Activated CD4-positive, alpha-beta T cell treated with anti-CD3 and anti-CD28 coated beads for 36 hours (primary cell): ENCODE measurements at regions not wholly inside any gene's neighbourhood (a gene's known extent, or its start where the extent isn't known, plus 50 kb on each side); places are given as distances from the start of the nearest gene placed in this dataset.

Experiments used
- ATAC-seq: fragments of 200-7000 bp; cut with Tn5 transposase; one replicate; pipeline ENCODE4 v1.10.0; 2021; ENCODE audit warnings: mild to moderate bottlenecking, moderate library complexity
- CTCF ChIA-PET: fragments of 350-600 bp; sonication (Branson Sonifier 250); formaldehyde crosslinking; loops from one replicate; lab custom pipeline; 2021; ENCODE audit warnings: antibody characterized with exemption; lab: Charles Lee
- POLR2A ChIA-PET: fragments of 350-600 bp; sonication (Branson Sonifier 250); formaldehyde crosslinking; loops from one replicate; lab custom pipeline; 2021; ENCODE audit warnings: antibody characterized with exemption, inconsistent platforms; lab: Charles Lee
- DNase-seq: peaks from one replicate; pipeline ENCODE4 v3.0.0-alpha.2; 2020
- H3K27ac Mint-ChIP-seq: one replicate; pipeline ENCODE4 v1.8.0; 2021; ENCODE audit warnings: mixed read lengths
- H3K27me3 Mint-ChIP-seq: one replicate; pipeline ENCODE4 v1.8.0; 2021; ENCODE audit warnings: mixed read lengths
- H3K36me3 Mint-ChIP-seq: one replicate; pipeline ENCODE4 v1.8.0; 2021; ENCODE audit warnings: low read depth, mixed read lengths
- H3K4me1 Mint-ChIP-seq: one replicate; pipeline ENCODE4 v1.8.0; 2021; ENCODE audit warnings: mixed read lengths
- H3K4me3 Mint-ChIP-seq: one replicate; pipeline ENCODE4 v1.8.0; 2021; ENCODE audit warnings: mild to moderate bottlenecking, moderate library complexity, mixed read lengths
- H3K9me3 Mint-ChIP-seq: one replicate; pipeline ENCODE4 v1.8.0; 2021; ENCODE audit warnings: low read depth, mixed read lengths
- intact Hi-C, 2 experiments: fragments of 100-400 bp; cut with DNase I in 1 of 2; cut with micrococcal nuclease in 1 of 2; formaldehyde crosslinking; loops; one replicate each; pipeline versions ENCODE4 v1.14.2 to v1.15.1; 2022 to 2024; cut with DNase I, micrococcal nuclease

- Mint-ChIP-seq H3K9me3 (peaks cover 17% of the 10 kb centered on the region), H3K36me3 (no peaks in the 10 kb centered on the region), H3K27ac (no peak overlapping the region), H3K27me3 (no peaks in the 10 kb centered on the region), H3K4me3 (no peak overlapping the region), H3K4me1 (no peaks in the 10 kb centered on the region)
- ChIA-PET CTCF (no interaction called here), POLR2A (no interaction called here)
- intact Hi-C loops: no loop called here
- no peak for DNase-seq
- ATAC-seq: no peak
These were observed 262.4 kb upstream of the DAB1 start for GRCh38 chr1:57686306-57686705.

GRCh38 chr1:57683037-57683942 is 259.4 kb upstream of the DAB1 start:
- H3K36me3 Mint-ChIP-seq: no peaks in the 10 kb centered on the region

GRCh38 chr1:57678138-57678537 is 254.3 kb upstream of the DAB1 start:
- DNase-seq (no peak), ATAC-seq (no peak)
- CTCF ChIA-PET: no interaction called here
- Mint-ChIP-seq H3K4me3 (no peak overlapping the region), H3K27ac (no peak overlapping the region), H3K4me1 (no peaks in the 10 kb centered on the region), H3K36me3 (no peaks in the 10 kb centered on the region), H3K27me3 (peaks cover 3% of the 10 kb centered on the region), H3K9me3 (no peaks in the 10 kb centered on the region)
- intact Hi-C loops: no loop called here
- POLR2A ChIA-PET: no interaction called here

More at GRCh38 chr1:57683037-57683942, 259.4 kb upstream of the DAB1 start:
- ChIA-PET POLR2A (no interaction called here), CTCF (no interaction called here)
- Mint-ChIP-seq H3K9me3 (peaks cover 6% of the 10 kb centered on the region), H3K4me3 (no peak overlapping the region), H3K27me3 (peaks cover 3% of the 10 kb centered on the region), H3K4me1 (no peaks in the 10 kb centered on the region), H3K27ac (no peak overlapping the region)
- DNase-seq: no peak
- intact Hi-C loops: no loop called here
- no peak for ATAC-seq

- Mint-ChIP-seq H3K36me3 (no peaks in the 10 kb centered on the region), H3K9me3 (peaks cover 5% of the 10 kb centered on the region), H3K4me3 (no peak overlapping the region), H3K27me3 (peaks cover 5% of the 10 kb centered on the region), H3K4me1 (no peaks in the 10 kb centered on the region), H3K27ac (no peak overlapping the region)
- CTCF ChIA-PET: no interaction called here
- POLR2A ChIA-PET: no interaction called here
- no peak for ATAC-seq
- intact Hi-C loops: no loop called here
- DNase-seq: no peak
These were observed 251.9 kb upstream of the DAB1 start for GRCh38 chr1:57675776-57676175.

GRCh38 chr1:57674801-57675200 is 250.9 kb upstream of the DAB1 start:
- ChIA-PET POLR2A (no interaction called here), CTCF (no interaction called here)
- H3K36me3 Mint-ChIP-seq: no peaks in the 10 kb centered on the region
- H3K4me3 Mint-ChIP-seq: no peak overlapping the region
- no peak overlapping the region for H3K27ac Mint-ChIP-seq
- H3K9me3 Mint-ChIP-seq: peaks cover 5% of the 10 kb centered on the region
- DNase-seq (no peak), ATAC-seq (no peak)
- no peaks in the 10 kb centered on the region for H3K4me1 Mint-ChIP-seq
- H3K27me3 Mint-ChIP-seq: peaks cover 5% of the 10 kb centered on the region
- intact Hi-C loops: no loop called here

GRCh38 chr1:57672346-57673140 is 248.7 kb upstream of the DAB1 start:
- no peak overlapping the region for H3K27ac Mint-ChIP-seq

GRCh38 chr1:57671750-57672149 is 247.9 kb upstream of the DAB1 start:
- Mint-ChIP-seq H3K27me3 (peaks cover 5% of the 10 kb centered on the region), H3K4me1 (no peaks in the 10 kb centered on the region), H3K36me3 (no peaks in the 10 kb centered on the region), H3K4me3 (no peak overlapping the region), H3K27ac (no peak overlapping the region), H3K9me3 (peaks cover 7% of the 10 kb centered on the region)
- intact Hi-C loops: no loop called here
- ATAC-seq (no peak), DNase-seq (no peak)
- ChIA-PET POLR2A (no interaction called here), CTCF (no interaction called here)

More at GRCh38 chr1:57672346-57673140, 248.7 kb upstream of the DAB1 start:
- ChIA-PET CTCF (no interaction called here), POLR2A (no interaction called here)
- intact Hi-C loops: no loop called here
- Mint-ChIP-seq H3K4me3 (no peak overlapping the region), H3K27me3 (peaks cover 5% of the 10 kb centered on the region), H3K36me3 (no peaks in the 10 kb centered on the region), H3K9me3 (peaks cover 7% of the 10 kb centered on the region), H3K4me1 (no peaks in the 10 kb centered on the region)
- DNase-seq: no peak
- ATAC-seq: no peak

GRCh38 chr1:57659804-57660203 is 235.9 kb upstream of the DAB1 start:
- intact Hi-C loops: no loop called here
- no peak for ATAC-seq
- Mint-ChIP-seq H3K4me3 (no peak overlapping the region), H3K4me1 (no peaks in the 10 kb centered on the region), H3K9me3 (no peaks in the 10 kb centered on the region), H3K27ac (no peak overlapping the region), H3K36me3 (no peaks in the 10 kb centered on the region), H3K27me3 (no peaks in the 10 kb centered on the region)
- no peak for DNase-seq
- ChIA-PET POLR2A (no interaction called here), CTCF (no interaction called here)

GRCh38 chr1:57655161-57655560 is 231.3 kb upstream of the DAB1 start:
- Mint-ChIP-seq H3K4me3 (no peak overlapping the region), H3K9me3 (peaks cover 3% of the 10 kb centered on the region), H3K36me3 (no peaks in the 10 kb centered on the region), H3K4me1 (no peaks in the 10 kb centered on the region), H3K27ac (no peak overlapping the region), H3K27me3 (no peaks in the 10 kb centered on the region)
- ATAC-seq: no peak
- CTCF ChIA-PET: no interaction called here
- no peak for DNase-seq
- POLR2A ChIA-PET: no interaction called here
- intact Hi-C loops: no loop called here

- intact Hi-C loops: no loop called here
- no peak overlapping the region for H3K27ac Mint-ChIP-seq
- H3K4me1 Mint-ChIP-seq: no peaks in the 10 kb centered on the region
- H3K4me3 Mint-ChIP-seq: no peak overlapping the region
- H3K27me3 Mint-ChIP-seq: peaks cover 3% of the 10 kb centered on the region
- peaks cover 2% of the 10 kb centered on the region for H3K9me3 Mint-ChIP-seq
- ChIA-PET POLR2A (no interaction called here), CTCF (no interaction called here)
- H3K36me3 Mint-ChIP-seq: no peaks in the 10 kb centered on the region
- ATAC-seq (no peak), DNase-seq (no peak)
These were observed 220.8 kb upstream of the DAB1 start for GRCh38 chr1:57644667-57645066.

GRCh38 chr1:57638239-57638638 is 214.4 kb upstream of the DAB1 start:
- H3K27ac Mint-ChIP-seq: no peak overlapping the region
- CTCF ChIA-PET: no interaction called here
- ATAC-seq (no peak), DNase-seq (no peak)
- POLR2A ChIA-PET: no interaction called here
- H3K4me1 Mint-ChIP-seq: no peaks in the 10 kb centered on the region
- peaks cover 2% of the 10 kb centered on the region for H3K9me3 Mint-ChIP-seq
- H3K27me3 Mint-ChIP-seq: peaks cover 3% of the 10 kb centered on the region
- H3K36me3 Mint-ChIP-seq: no peaks in the 10 kb centered on the region
- H3K4me3 Mint-ChIP-seq: no peak overlapping the region
- intact Hi-C loops: no loop called here

GRCh38 chr1:57637155-57637554 is 213.3 kb upstream of the DAB1 start:
- H3K27ac Mint-ChIP-seq: no peak overlapping the region
- H3K4me3 Mint-ChIP-seq: no peak overlapping the region
- no peak for DNase-seq
- ATAC-seq: no peak
- CTCF ChIA-PET: no interaction called here
- peaks cover 9% of the 10 kb centered on the region for H3K27me3 Mint-ChIP-seq
- POLR2A ChIA-PET: no interaction called here
- H3K36me3 Mint-ChIP-seq: no peaks in the 10 kb centered on the region
- H3K4me1 Mint-ChIP-seq: no peaks in the 10 kb centered on the region
- intact Hi-C loops: no loop called here
- peaks cover 2% of the 10 kb centered on the region for H3K9me3 Mint-ChIP-seq
